NCI-H526 treated with DMSO at 0.1 percent for 48 hours (cell line): ENCODE measurements at regions not wholly inside any gene's neighbourhood (a gene's known extent, or its start where the extent isn't known, plus 50 kb on each side); places are given as distances from the start of the nearest gene placed in this dataset.

Experiments
- DNase-seq: peaks from one replicate; lab custom pipeline; 2025; lab: John Stamatoyannopoulos, UW

DNA sequence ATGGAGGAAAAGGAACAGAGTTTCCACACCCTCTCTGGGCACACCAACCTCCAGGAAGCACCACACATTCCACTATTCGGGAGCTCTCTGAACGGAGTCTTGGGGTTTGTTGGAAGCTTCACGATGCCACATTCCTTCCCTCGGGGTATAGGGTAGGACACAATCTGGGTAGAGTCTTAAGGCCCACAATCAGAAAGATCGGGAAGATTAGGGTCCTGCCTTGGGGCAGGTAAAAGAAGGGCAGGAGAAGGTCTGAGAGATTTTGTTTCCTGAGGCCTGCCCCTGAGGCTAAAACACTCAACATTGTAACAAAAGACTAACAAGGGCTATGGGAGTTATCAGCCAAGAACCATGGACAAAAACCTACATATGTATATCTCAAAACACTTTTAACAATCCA, 89.2 kb upstream of the RAP2B start:
- DNase-seq = no peak

DNA sequence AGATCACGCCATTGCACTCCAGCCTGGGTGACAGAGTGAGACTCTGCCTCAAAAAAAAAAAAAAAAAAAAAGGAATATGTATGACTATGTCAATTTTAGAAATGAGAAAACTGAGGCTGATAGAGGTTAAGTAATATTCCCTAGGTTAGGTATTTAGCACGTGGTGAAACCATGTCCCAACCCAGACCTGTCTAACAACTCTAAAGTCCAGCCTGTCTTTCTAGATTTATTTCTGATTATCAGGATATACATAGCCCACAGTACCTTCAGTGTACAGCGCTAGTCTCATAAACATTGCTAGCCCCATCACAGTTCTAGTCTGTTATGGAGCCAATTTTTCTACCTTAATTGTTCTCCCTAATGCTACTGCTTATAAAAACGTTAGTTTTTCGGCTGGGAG, 88.4 kb upstream of the RAP2B start:
- no peak for DNase-seq

DNA sequence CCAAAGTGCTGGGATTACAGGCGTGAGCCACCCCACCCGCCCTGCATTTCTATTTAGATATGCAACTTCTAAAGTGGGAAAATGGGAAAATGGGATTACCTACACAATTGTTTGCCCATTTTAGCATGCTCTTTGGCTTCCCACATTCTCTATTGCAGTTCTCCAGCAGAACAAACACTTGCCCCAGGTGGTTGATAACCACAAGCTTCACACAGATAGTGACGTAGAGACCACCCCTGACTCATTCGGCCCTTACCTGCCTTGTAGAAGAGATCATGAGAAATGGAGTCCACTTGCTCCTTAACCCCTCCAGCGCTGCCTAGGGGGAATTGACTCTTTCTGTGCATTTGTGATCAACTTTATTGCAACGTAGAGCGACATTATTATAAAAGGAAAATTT, 83.2 kb upstream of the RAP2B start:
- no peak for DNase-seq

DNA sequence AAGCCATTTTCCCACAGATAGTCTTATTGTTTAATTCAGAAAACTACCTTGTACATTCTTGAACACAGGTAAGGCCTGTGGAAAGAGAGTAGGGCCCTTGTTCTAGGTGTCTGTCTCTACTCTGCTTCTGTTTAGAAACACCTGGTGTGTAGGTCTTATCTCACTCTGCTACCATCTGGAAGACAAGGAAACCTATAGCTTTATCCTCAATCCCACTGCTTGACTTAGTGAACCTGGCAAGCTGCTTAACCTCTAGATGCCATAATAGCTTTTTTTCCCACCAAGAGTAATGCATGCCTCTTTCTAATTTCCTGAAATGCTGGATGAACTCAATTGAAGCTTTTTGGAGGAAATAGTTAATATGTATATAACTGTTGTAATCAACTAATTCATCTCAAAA, 82.6 kb upstream of the RAP2B start:
- DNase-seq = no peak

DNA sequence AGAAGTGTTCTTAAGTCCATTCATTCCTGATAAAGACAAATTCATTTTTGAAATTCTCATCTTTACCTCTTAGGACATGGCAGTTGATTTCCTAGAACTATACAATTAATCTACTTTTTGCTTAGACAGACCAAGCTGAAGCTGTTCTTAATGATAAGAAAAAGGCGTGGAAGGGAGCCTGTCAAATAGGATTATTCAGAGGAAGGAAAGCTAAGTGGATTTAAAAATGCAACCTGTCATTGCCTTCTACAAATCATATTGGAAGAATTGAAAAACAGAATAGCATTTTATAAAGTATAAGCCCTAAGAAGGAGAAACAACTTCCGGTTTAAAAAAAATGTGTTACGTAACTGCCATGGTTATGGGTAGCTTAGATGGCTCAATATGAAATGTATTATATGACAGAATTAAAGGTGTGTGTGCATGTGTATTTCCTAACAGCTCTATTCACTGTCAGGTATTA, 81.2 kb upstream of the RAP2B start:
- DNase-seq = no peak

DNA sequence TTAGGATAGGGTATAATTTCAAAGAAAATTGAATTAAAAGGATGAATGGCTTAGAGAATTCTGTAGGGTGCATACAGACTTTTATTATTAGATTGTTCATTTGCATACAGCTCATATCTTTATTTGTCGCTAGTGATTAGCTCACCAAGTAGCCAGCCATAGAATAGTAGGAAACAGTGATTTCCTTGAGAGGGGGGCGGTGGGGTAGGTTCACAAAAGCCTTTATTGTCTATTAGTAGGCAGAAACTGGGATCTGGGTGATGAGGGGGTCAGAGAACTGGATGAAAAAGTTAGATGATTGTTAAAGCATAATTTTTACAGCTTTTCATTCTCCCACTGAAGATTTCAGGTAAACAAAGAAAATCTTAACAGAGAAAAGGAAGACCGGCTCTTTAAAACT, 77.6 kb upstream of the RAP2B start:
- no peak for DNase-seq

DNA sequence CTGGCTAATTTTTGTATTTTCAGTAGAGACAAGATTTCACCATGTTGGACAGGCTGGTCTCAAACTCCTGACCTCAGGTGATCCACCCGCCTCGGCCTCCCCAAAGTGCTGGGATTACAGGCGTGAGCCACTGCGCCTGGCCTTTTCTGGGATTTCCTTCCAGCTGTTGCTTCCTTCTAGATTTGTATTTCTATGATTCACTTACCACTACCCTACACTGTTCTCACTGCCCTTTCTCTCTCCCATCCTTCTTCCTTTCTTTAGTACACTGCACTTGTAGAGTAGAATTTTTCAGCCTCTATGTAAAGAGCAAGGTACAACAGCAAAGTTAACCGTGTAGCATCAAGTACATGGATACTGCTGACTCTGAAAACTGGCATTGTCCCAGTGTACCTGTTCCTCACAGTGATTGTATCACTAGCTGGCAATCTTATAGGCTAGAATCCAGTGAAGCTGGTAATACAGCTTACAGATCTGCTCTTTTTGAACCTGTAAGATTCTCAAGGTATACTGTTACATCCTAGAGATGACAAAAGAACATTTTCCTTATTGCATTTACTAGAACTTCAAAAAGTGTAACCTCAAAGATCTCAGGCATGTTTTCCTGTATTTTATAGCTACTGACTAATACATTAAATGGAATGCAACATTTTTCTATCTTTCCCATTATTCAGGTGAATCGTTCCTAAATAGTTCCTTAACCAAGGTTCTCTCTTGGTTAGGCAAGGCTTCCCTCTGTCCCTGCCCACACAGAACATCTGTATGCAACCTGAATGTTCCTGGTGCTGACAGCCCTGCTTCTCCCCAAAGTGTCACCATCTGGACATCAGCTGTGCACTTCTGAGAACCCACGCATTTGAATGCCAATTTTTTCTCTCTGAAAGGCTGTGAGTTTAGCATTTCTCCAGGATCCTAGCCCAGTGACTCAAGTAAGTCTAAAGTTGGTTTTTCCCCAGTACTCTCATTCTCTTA, 74.1 kb upstream of the RAP2B start:
- DNase-seq = no peak

DNA sequence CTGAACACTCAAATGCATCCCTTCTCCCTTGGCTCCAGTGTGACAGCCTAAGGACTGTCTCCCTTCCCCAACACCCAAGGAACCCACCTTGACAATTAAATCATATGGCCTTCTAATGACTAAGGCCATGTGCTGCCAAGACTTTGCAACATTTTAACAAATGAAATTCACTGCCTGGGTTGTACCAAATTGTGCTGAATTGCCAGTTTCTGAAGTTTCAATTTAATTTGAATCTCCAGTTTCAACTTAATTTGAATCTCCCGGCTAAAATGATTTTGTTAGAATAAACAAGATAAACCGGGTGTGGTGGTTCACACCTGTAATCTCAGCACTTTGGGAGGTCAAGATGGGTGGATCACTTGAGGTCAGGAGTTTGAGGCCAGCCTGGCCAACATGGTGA, 72.4 kb upstream of the RAP2B start:
- DNase-seq = no peak

DNA sequence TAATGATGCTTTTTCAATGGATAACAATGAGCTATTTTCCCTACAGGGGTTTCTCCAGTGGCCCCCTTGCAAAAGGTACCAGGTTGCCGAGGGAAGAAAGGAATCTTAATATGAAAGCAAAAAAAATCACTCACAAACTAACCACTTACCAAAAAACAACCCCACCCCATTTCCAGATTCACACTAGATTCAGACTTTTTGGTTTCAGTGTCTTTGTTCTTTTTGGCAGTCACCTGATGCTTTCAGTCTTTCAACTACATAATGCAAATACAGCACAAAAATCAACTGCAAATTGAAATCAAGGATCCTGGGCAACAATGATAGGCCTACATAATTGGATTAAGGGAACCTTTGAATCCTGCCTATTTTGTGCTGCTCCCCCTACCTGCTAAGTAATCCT, 71.1 kb upstream of the RAP2B start:
- no peak for DNase-seq

DNA sequence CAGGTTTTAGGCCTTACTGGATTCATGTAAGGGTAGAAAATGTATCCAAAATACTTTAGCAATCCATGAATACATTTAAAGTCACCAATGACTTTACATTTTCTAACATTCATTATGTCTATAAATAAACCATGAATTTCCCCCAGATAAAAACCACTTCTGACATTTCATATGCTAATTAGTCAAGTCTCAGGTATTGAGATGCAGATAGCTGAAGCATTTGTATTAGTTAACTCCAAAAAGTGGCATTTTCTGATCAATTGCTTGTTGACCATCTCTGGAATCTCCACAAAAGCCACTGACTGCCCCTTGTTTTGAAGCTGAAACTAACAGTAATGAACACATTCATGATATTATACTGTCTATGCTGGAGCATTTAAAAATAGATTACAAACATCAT, 68.4 kb upstream of the RAP2B start:
- DNase-seq = no peak

DNA sequence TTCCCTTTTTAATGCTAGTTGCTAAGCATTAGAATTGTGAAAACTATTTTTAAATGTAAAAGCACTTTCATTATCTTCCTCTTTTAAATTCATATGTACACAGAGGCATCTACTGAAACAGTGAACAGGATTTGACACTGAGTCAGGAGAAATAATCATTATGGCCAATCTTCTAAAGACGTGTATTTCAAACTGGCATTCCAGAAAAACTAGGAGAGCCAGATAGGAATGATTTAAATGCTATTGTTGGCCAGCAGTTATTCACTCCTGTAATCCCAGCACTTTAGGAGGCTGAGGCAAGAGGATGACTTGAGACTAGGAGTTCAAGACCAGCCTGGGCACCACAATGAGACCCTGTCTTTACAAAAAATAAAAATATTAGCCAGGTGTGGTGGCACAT, 67.6 kb upstream of the RAP2B start:
- DNase-seq = no peak

DNA sequence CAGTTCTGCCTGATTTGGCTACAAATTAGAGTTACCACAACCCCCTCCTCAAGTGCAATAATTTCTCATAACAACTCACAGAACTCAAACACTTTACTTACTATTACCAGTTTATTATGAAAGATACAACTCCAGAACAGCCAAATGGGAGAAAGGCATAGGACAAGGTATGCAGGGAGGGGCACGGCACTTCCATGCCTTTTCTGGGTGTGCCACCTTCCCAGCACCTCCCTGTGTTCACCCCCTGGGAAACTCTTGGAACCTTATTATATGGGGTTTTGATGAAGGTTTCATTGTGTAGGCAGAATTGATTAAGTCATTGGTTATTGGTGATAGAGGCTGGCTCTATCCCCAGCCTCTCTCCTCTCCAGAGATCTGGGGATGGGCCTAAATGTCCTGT, 66.6 kb upstream of the RAP2B start:
- DNase-seq = no peak

DNA sequence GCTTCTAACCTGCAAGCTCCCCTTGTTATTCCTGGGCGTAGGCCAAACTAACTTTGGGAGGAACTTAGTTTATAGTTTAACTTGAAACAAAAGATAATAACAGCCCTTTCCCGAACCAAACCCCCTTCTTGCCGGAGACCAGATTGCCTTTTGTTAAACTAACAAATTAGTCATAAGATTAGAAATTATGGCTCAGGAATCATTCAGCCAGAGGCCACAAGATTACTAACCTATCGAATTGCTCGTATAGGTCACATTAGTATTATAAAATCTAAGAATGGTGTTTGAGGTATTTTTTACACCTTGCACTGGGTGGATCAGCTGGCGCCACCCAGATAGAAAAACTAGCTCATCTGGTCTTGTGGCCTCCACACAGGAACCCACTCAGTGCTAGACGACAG, 65.3 kb upstream of the RAP2B start:
- no peak for DNase-seq

DNA sequence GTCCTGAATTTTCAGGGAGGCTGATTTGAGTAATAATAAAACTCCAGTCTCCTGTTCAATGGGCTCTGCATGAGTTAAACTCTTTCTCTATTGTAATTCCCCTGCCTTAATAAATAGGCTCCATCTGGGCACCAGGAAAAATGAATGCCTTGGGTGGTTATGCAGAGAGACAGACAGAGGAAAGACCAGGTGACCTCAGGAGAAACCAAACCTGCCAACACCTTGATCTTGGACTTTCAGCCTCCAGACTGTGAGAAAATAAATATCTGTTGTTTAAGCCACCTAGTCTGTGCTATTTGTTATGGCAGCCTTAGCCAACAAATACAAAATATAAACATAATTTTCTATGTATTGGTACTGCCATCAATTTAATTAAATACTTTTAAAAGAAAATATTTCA, 64.8 kb upstream of the RAP2B start:
- DNase-seq = no peak

DNA sequence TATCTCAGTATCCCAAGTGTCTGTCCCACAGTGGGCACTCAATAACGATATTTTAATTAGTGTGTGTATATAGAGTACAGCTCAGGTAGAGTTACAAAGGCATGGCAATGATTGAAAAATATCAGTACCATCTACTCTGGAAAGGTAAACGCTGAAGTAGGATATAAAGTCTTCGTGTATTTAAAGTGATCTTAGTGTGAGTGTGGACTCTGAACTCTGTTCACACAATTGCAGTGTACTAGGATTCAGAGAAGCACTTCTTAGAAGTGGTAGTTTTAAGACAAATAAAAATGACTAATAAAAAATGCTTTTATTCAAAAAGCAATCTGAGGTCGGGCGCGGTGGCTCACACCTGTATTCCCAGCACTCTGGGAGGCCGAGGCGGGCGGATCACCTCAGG, 62.9 kb upstream of the RAP2B start:
- DNase-seq = no peak

DNA sequence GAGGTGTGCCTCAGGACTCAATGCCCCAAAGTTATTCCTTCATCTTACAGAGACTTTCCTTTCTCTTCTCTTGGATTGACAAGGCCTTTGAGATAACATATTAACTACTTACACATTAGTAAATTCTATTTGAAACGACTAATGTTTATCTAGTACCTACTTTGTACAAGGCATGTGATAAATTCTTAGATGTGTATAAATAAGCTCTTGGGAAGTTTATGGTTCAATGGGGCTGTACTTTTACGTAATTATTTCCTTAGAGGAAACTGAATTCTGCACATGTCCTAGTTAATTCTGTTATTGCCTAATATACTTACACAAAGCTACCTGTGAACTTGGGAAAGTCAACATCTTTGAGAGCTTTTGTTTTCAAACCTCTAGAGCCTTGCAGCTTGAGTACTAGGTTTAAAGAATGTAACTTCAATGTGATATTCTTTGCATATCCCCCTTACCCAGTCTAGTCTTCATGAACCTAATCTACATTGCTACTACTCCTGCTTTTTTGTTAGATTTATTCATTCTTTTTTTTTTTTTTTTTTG, 58.5 kb upstream of the RAP2B start:
- no peak for DNase-seq

DNA sequence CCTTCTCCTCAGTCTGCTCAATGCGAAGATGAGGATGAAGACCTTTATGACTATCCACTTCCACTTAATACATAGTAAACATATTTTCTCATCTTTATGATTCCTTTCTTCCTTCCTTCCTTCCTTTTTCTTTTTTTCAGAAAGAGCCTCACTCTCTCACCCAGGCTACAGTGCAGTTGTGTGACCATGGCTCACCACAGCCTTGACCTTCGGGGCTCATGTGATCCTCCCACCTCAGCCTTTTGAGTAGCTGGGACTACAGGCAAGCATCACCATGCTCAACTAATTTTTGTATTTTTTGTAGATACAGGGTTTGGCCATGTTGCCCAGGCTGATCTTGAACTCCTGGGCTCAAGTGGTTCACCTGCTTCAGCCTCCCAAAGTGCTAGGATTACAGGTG, 52.0 kb upstream of the RAP2B start:
- DNase-seq = no peak

DNA sequence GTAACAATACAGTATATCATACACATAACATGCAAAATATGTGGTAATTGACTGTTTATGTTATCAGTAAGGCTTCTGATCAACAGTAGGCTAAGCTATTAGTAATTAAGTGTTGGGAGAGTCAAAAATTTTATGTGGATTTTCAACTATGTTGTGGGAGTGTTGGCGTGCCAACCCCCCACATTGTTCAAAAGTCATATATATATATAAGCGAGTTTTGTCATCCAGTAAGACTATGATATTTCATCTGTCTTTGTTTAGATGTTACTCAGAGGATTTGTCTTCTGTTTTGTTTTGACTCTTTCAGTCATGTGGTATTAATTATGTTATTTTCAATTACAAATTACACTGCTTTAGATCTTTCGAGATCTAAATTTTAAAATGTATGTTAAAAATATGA, 51.0 kb upstream of the RAP2B start:
- no peak for DNase-seq
